ENCODE measurements at regions not wholly inside any gene's neighbourhood (a gene's known extent, or its start where the extent isn't known, plus 50 kb on each side); places are given as distances from the start of the nearest gene placed in this dataset.

- CTCF ChIA-PET (ENCODE audit: partially characterized antibody), result no interaction called here
- no peak overlapping the region for H2AK5ac ChIP-seq (ENCODE audit: low read depth, low read length)
- H2BK12ac ChIP-seq (ENCODE audit: low read depth, low read length), result no peak overlapping the region
- no peak overlapping the region for H3K9ac ChIP-seq (replicated peaks in 1 of 4; ENCODE audit: extremely low read depth in 1 of 4, low read depth in 3 of 4, low read length in 3 of 4)
- H3K79me2 ChIP-seq (ENCODE audit: control insufficient read depth in 1 of 2, insufficient read depth in 2 of 2, low read length in 2 of 2), result no peaks in the 10 kb centered on the region
- no peak overlapping the region for H2BK5ac ChIP-seq (ENCODE audit: low read depth, low read length)
- no peaks in the 10 kb centered on the region; the same call in 1 of the 2 replicates for H3K23me2 ChIP-seq (ENCODE audit: low read depth, low read length)
- H3K4me2 ChIP-seq (ENCODE audit: insufficient read depth in 1 of 2, low read depth in 2 of 2, low read length in 2 of 2), result no peak overlapping the region
- H4K91ac ChIP-seq (replicated peaks; ENCODE audit: insufficient read length, low read length), result no peak overlapping the region
- WGBS, 2 experiments (ENCODE audit: extremely low coverage in 1 of 2, insufficient coverage in 1 of 2, insufficient read length in 1 of 2, insufficient replicate concordance in 2 of 2, low coverage in 1 of 2, low lambda C conversion rate in 2 of 2, missing lambda C conversion rate in 1 of 2), result 94% methylated on average over 6 of the region's 6 CpGs; no CpG with 5 or more reads in 1 of the 2 experiments
- H2BK20ac ChIP-seq (ENCODE audit: low read length), result no peak overlapping the region
- FAIRE-seq (no peak), DNase-seq (ENCODE audit: low read depth in 1 of 2, low spot score in 2 of 2) (no peak)
- no peaks in the 10 kb centered on the region for H3K4me1 ChIP-seq (replicated peaks in 1 of 4; ENCODE audit: control insufficient read depth in 3 of 4, insufficient read depth in 4 of 4, low read length in 3 of 4)
- H3K36me3 ChIP-seq (ENCODE audit: control insufficient read depth in 2 of 4, insufficient read depth in 4 of 4, low read length in 3 of 4), result no peaks in the 10 kb centered on the region
- H3K4me3 ChIP-seq (ENCODE audit: extremely low read depth in 1 of 4, insufficient read depth in 2 of 4, low read depth in 3 of 4, low read length in 4 of 4), result no peak overlapping the region
- no peak overlapping the region for H3K14ac ChIP-seq (ENCODE audit: insufficient read length)
- H3K18ac ChIP-seq (ENCODE audit: extremely low read depth, low read length), result no peak overlapping the region
- no peak overlapping the region for H3K27ac ChIP-seq (ENCODE audit: low read depth, low read length)
- H4K5ac ChIP-seq (ENCODE audit: insufficient read length, low read depth, low read length), result no peak overlapping the region
- H2BK15ac ChIP-seq (ENCODE audit: low read length), result no peak overlapping the region
- H3K79me1 ChIP-seq (ENCODE audit: low read depth, low read length), result no peaks in the 10 kb centered on the region
- no peaks in the 10 kb centered on the region for H4K20me1 ChIP-seq (replicated peaks in 1 of 2; ENCODE audit: control insufficient read depth in 1 of 2, insufficient read depth in 2 of 2, low read length in 2 of 2)
- POLR2A ChIA-PET (ENCODE audit: partially characterized antibody), result no interaction called here
- H4K8ac ChIP-seq (ENCODE audit: extremely low read depth, insufficient read depth, low read length), result no peak overlapping the region
- no peaks in the 10 kb centered on the region for H3K27me3 ChIP-seq (replicated peaks in 1 of 4; ENCODE audit: control insufficient read depth in 3 of 4, extremely low read depth in 1 of 4, insufficient read depth in 3 of 4, low read length in 3 of 4)
- no peak overlapping the region for H2AFZ ChIP-seq (ENCODE audit: low read length)
- no peak overlapping the region for H2BK120ac ChIP-seq (replicated peaks; ENCODE audit: low read depth, low read length)
- H3K23ac ChIP-seq (ENCODE audit: insufficient read length), result no peak overlapping the region
- H3K56ac ChIP-seq (replicated peaks; ENCODE audit: insufficient read length, low read depth, low read length), result no peak overlapping the region
- H3K9me3 ChIP-seq (ENCODE audit: insufficient read depth in 2 of 2, low read depth in 1 of 2, low read length in 1 of 2), result no peaks in the 10 kb centered on the region
- H3K4ac ChIP-seq (replicated peaks; ENCODE audit: insufficient read length, low read depth, low read length), result no peak overlapping the region
- TF ChIP-seq ATF3 (IDR thresholded peaks at IDR 0.05; ENCODE audit: insufficient read depth, low read depth, low read length) (no peak), TEAD4 (IDR thresholded peaks at IDR 0.05; ENCODE audit: low read depth, low read length) (no peak), RNF2 (IDR thresholded peaks at IDR 0.05; ENCODE audit: borderline replicate concordance, low read depth, low read length, missing control alignments, poor library complexity, severe bottlenecking) (no peak), BCL11A (IDR thresholded peaks at IDR 0.05; ENCODE audit: low read depth in 2 of 2, low read length in 2 of 2) (no peak), TAF1 (IDR thresholded peaks at IDR 0.05; ENCODE audit: low read depth, low read length) (no peak), ATF2 (IDR thresholded peaks at IDR 0.05; ENCODE audit: low read length) (no peak), TBP (IDR thresholded peaks at IDR 0.05; ENCODE audit: low read depth, low read length) (no peak), SAP30 (IDR thresholded peaks at IDR 0.05; ENCODE audit: insufficient read depth, insufficient replicate concordance, low read length) (no peak), PHF8 (conservative IDR thresholded peaks at IDR 0.05; ENCODE audit: low read depth, low read length) (no peak)
Observed at GRCh38 chr6:147709396-147710272, 201.1 kb downstream of the SAMD5 start.

All from H1 (cell line).